GM21619 (cell line): ENCODE measurements at regions not wholly inside any gene's neighbourhood (a gene's known extent, or its start where the extent isn't known, plus 50 kb on each side); places are given as distances from the start of the nearest gene placed in this dataset.

Experiments used
- ATAC-seq: cut with Tn5 transposase; IDR thresholded peaks from one replicate; pipeline ENCODE4 v1.9.1; 2021; ENCODE audit not compliant: unreplicated experiment

DNA sequence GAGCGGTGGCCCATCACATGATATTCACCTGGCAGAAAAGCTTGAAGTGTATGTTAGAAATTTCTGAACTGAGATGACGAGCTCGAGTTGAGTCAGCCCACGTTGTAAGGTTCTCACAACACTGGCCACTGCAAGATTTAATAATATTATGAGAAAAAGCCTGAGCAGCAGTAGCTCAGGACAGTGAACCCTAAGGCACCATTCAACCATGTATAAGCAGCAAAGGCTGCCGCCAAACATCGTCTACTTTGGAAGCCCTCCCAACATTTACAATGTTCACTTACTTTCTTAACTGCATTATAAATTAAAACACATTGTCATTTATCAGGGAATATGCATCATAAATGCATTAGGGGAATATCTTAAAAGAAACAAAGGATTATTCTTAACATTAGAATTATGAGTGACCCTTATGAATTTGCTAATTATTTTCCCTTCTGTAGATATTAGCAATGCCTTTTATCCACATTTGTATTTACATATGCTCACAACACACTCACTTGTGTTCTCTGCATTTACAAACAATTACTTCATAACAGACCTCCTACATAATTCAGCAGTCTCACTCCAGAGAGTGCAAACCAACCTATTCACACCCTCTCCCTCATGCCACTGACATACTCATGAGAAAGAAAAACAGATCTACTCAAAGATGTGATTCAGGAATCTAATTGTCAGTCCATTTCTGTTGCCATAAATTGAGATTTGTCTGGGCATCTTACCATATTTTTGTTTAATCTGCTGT lies 57.7 kb upstream of the CARD18 start:
- no peak for ATAC-seq

DNA sequence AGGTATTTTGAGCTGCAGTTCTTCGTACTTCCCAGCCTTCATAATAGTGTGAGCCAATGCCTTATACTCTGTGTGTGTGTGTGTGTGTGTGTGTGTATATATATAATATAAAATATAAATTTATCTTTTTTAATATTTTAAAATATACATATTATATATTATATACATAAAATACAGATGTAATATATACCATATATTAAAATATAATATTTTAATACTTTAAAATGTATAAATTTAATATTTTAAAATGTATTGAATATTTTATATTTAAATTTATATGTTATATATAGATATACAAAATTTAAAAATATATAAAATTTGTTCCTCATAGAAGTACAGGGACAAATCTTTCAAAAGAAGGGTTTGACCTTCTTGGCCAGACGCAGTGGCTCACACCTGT lies 53.7 kb upstream of the CARD18 start:
- ATAC-seq, result no peak

DNA sequence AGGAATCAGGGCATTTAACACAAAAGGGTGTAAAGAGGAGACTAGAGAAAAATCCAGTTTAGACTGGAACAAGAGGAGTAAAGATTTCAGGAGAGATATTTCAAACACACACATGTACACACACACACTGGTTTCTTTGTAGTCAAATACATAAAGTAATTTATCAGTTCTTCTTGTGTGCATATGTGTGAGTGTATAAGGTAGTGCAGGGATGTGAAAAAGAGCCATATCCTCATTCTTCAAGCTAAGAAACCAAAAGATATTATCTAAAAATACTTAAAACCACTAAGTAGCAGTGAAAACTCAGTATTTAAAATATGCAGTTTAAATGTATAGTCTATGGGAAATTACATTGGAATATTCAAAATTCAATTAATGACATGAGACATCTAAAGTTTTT lies 52.5 kb upstream of the CARD18 start:
- no peak for ATAC-seq

DNA sequence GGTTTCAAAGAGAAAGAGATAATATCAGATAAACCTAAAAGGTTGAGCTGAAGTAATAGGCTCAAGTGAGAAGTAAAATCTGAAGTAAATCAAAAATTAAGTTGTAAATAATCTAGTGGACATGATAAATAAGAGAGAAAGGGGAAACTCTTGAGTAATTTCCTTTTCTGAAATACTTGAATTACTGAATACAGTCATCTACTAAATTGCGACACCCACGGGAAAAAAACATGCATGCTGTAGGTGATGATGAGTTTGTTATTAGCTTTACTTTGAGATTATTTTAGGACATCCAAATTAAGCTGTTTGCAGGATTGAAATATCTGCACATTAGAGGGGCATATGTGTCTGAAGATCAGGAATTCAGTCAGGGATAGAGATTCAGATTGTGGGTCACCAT lies 50.0 kb upstream of the CARD18 start:
- no peak for ATAC-seq
